ENCODE measurements at regions not wholly inside any gene's neighbourhood (a gene's known extent, or its start where the extent isn't known, plus 50 kb on each side); places are given as distances from the start of the nearest gene placed in this dataset.

DNA sequence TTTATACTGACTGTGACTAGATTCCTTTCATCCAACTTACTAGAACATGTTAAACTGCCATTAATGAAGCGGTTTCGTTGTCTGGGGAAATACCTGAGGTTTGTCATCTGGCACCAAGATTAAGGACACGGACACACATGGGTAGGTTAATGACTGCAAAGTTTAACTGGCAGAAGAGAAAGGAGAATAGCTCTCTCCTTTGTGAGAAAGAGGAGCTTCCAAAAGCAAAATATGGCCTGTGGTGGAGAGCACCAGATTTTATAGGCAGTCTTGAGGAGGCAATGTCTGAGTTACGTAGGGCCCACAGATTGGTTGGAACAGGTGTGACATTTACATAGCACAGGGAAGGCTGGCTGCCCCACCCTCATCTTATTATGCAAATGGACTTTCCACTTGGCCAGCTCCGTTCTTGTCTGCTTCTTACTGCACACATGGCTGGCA is 1193.0 kb upstream of the CELF2 start (continued):
- TF ChIP-seq, protein P1, sequence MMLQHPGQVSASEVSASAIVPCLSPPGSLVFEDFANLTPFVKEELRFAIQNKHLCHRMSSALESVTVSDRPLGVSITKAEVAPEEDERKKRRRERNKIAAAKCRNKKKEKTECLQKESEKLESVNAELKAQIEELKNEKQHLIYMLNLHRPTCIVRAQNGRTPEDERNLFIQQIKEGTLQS (IDR thresholded peaks at IDR 0.05): no peak
- no peak for TF ChIP-seq YY1 (IDR thresholded peaks at IDR 0.05)

DNA sequence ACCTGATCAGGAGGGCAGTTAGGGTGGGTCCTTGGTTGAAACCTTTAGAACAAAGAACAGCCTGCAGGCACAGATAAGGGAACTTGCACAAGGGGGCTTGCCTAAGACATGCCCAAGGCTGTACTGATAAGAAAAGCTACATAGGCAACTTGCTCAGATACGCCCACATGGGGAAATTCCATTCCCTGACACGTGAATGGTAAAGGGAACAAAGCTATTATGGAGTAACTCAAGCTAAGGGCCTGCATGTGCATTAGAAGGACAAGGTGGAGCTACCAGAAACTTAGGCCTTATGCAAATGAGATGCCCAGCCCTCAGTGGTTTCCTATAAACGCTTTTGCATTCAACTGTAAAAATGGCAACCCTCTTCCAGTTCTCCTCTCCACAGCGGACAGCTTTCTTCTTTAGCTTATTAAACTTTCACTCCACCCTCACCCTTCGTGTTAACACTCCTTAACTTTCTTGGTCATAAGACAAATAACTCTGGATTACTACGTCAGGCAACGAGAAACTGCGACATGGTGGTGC is 1192.1 kb upstream of the CELF2 start:
- no peaks in the 10 kb centered on the region for H3K4me1 ChIP-seq (ENCODE audit: control insufficient read depth in 4 of 4, insufficient read depth in 4 of 4, low read length in 3 of 4)
- no peaks in the 10 kb centered on the region for H3K27me3 ChIP-seq (ENCODE audit: control insufficient read depth in 4 of 4, insufficient read depth in 4 of 4, low read length in 3 of 4)
- no peak overlapping the region for H3K27ac ChIP-seq (ENCODE audit: low read depth in 1 of 2, low read length in 2 of 2)
- no peaks in the 10 kb centered on the region for H3K36me3 ChIP-seq (ENCODE audit: control insufficient read depth in 4 of 4, insufficient read depth in 3 of 4, low read depth in 1 of 4, low read length in 3 of 4)
- DNase-seq (ENCODE audit: low spot score): no peak
- H3K9me3 ChIP-seq (ENCODE audit: control insufficient read depth in 4 of 4, low read length in 3 of 4): no peaks in the 10 kb centered on the region
- no peak overlapping the region for H3K9ac ChIP-seq (ENCODE audit: low read depth in 1 of 2, low read length in 2 of 2)
- no peak overlapping the region for H3K4me3 ChIP-seq (ENCODE audit: low read depth in 1 of 3, low read length in 3 of 3)
- TF ChIP-seq TAF1 (conservative IDR thresholded peaks at IDR 0.05): no peak
- TF ChIP-seq, protein P2, sequence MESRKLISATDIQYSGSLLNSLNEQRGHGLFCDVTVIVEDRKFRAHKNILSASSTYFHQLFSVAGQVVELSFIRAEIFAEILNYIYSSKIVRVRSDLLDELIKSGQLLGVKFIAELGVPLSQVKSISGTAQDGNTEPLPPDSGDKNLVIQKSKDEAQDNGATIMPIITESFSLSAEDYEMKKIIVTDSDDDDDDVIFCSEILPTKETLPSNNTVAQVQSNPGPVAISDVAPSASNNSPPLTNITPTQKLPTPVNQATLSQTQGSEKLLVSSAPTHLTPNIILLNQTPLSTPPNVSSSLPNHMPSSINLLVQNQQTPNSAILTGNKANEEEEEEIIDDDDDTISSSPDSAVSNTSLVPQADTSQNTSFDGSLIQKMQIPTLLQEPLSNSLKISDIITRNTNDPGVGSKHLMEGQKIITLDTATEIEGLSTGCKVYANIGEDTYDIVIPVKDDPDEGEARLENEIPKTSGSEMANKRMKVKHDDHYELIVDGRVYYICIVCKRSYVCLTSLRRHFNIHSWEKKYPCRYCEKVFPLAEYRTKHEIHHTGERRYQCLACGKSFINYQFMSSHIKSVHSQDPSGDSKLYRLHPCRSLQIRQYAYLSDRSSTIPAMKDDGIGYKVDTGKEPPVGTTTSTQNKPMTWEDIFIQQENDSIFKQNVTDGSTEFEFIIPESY (IDR thresholded peaks at IDR 0.05): no peak
- 70% methylated on average over 8 of the region's 8 CpGs for WGBS

DNA sequence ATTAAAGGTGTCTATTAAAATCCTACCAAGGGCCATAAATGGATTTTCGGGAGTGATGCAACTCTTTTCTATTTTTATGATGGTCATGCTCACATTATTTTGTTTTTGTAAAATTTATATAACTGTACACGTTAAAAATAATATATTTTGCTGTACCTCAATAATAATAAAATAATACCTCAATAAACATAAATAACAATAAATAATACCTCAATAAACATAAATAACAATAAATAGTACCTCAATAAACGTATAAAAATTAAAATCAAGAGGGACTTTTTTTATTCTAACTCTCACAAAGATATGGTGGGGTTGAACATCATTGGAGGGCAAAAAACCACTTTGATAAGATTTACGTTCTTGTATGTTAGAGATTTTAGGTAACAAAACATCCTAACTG is 1189.6 kb upstream of the CELF2 start:
- WGBS: 61% methylated on average over 4 of the region's 4 CpGs
- TF ChIP-seq TAF1 (conservative IDR thresholded peaks at IDR 0.05): no peak
- no peak for TF ChIP-seq EGR1 (IDR thresholded peaks at IDR 0.05; ENCODE audit: low read depth in 2 of 2)
- no peak for TF ChIP-seq YY1 (IDR thresholded peaks at IDR 0.05)
- TF ChIP-seq RAD21 (IDR thresholded peaks at IDR 0.05): no peak
- TF ChIP-seq, protein P3, sequence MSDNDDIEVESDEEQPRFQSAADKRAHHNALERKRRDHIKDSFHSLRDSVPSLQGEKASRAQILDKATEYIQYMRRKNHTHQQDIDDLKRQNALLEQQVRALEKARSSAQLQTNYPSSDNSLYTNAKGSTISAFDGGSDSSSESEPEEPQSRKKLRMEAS (IDR thresholded peaks at IDR 0.05): no peak
- TF ChIP-seq NR2F2 (IDR thresholded peaks at IDR 0.05): no peak
- TF ChIP-seq SP1 (IDR thresholded peaks at IDR 0.05): no peak
- TF ChIP-seq HNF4A (conservative IDR thresholded peaks at IDR 0.05): no peak
- TF ChIP-seq JUND (IDR thresholded peaks at IDR 0.05): no peak
- no peak for TF ChIP-seq GABPA (IDR thresholded peaks at IDR 0.05 in 1 of 2, conservative IDR thresholded peaks at IDR 0.05 in 1 of 2)
- no peak for TF ChIP-seq FOXA1 (IDR thresholded peaks at IDR 0.05)
- TF ChIP-seq, protein P2 (IDR thresholded peaks at IDR 0.05): no peak
- no peak for TF ChIP-seq FOXA2 (IDR thresholded peaks at IDR 0.05)
- TF ChIP-seq, protein P4, sequence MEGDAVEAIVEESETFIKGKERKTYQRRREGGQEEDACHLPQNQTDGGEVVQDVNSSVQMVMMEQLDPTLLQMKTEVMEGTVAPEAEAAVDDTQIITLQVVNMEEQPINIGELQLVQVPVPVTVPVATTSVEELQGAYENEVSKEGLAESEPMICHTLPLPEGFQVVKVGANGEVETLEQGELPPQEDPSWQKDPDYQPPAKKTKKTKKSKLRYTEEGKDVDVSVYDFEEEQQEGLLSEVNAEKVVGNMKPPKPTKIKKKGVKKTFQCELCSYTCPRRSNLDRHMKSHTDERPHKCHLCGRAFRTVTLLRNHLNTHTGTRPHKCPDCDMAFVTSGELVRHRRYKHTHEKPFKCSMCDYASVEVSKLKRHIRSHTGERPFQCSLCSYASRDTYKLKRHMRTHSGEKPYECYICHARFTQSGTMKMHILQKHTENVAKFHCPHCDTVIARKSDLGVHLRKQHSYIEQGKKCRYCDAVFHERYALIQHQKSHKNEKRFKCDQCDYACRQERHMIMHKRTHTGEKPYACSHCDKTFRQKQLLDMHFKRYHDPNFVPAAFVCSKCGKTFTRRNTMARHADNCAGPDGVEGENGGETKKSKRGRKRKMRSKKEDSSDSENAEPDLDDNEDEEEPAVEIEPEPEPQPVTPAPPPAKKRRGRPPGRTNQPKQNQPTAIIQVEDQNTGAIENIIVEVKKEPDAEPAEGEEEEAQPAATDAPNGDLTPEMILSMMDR (IDR thresholded peaks at IDR 0.05; ENCODE audit: low read depth, low read length, missing input control): no peak
- TF ChIP-seq HNF4G (IDR thresholded peaks at IDR 0.05): no peak
- TF ChIP-seq RXRA (IDR thresholded peaks at IDR 0.05): no peak
- TF ChIP-seq, protein P1 (IDR thresholded peaks at IDR 0.05): no peak
- TF ChIP-seq, protein P5, sequence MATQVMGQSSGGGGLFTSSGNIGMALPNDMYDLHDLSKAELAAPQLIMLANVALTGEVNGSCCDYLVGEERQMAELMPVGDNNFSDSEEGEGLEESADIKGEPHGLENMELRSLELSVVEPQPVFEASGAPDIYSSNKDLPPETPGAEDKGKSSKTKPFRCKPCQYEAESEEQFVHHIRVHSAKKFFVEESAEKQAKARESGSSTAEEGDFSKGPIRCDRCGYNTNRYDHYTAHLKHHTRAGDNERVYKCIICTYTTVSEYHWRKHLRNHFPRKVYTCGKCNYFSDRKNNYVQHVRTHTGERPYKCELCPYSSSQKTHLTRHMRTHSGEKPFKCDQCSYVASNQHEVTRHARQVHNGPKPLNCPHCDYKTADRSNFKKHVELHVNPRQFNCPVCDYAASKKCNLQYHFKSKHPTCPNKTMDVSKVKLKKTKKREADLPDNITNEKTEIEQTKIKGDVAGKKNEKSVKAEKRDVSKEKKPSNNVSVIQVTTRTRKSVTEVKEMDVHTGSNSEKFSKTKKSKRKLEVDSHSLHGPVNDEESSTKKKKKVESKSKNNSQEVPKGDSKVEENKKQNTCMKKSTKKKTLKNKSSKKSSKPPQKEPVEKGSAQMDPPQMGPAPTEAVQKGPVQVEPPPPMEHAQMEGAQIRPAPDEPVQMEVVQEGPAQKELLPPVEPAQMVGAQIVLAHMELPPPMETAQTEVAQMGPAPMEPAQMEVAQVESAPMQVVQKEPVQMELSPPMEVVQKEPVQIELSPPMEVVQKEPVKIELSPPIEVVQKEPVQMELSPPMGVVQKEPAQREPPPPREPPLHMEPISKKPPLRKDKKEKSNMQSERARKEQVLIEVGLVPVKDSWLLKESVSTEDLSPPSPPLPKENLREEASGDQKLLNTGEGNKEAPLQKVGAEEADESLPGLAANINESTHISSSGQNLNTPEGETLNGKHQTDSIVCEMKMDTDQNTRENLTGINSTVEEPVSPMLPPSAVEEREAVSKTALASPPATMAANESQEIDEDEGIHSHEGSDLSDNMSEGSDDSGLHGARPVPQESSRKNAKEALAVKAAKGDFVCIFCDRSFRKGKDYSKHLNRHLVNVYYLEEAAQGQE (IDR thresholded peaks at IDR 0.05): no peak

More for the DNA sequence above, 1189.6 kb upstream of the CELF2 start:
- H3K36me3 ChIP-seq (ENCODE audit: control insufficient read depth in 4 of 4, insufficient read depth in 3 of 4, low read depth in 1 of 4, low read length in 3 of 4): no peaks in the 10 kb centered on the region
- no peak overlapping the region for H3K9ac ChIP-seq (ENCODE audit: low read depth in 1 of 2, low read length in 2 of 2)
- H3K27ac ChIP-seq (ENCODE audit: low read depth in 1 of 2, low read length in 2 of 2): no peak overlapping the region
- H3K9me3 ChIP-seq (ENCODE audit: control insufficient read depth in 4 of 4, low read length in 3 of 4): no peaks in the 10 kb centered on the region
- no peak for DNase-seq (ENCODE audit: low spot score)
- no peaks in the 10 kb centered on the region for H3K27me3 ChIP-seq (ENCODE audit: control insufficient read depth in 4 of 4, insufficient read depth in 4 of 4, low read length in 3 of 4)
- H3K4me3 ChIP-seq (ENCODE audit: low read depth in 1 of 3, low read length in 3 of 3): no peak overlapping the region
- H3K4me1 ChIP-seq (ENCODE audit: control insufficient read depth in 4 of 4, insufficient read depth in 4 of 4, low read length in 3 of 4): no peaks in the 10 kb centered on the region
